AG04449 (cell line): ENCODE measurements at regions not wholly inside any gene's neighbourhood (a gene's known extent, or its start where the extent isn't known, plus 50 kb on each side); places are given as distances from the start of the nearest gene placed in this dataset.

Experiments
- CTCF ChIA-PET: fragments of 350-600 bp; formaldehyde crosslinking; extraction: SDS; loops from one replicate; lab custom pipeline; 2021; ENCODE audit warnings: antibody characterized with exemption; lab: Yijun Ruan, JAX
- POLR2A ChIA-PET: fragments of 400-600, 350-600 bp; formaldehyde crosslinking; extraction: SDS; loops from one replicate; lab custom pipeline; 2020; ENCODE audit warnings: antibody characterized with exemption, inconsistent platforms; lab: Yijun Ruan, JAX
- DNase-seq: peaks from one replicate; pipeline ENCODE4 v3.0.0-alpha.2; 2010; ENCODE audit warnings: low read depth, low spot score
- H3K4me3 ChIP-seq: 2 replicates; pipeline ENCODE4 v1.5.1; 2011; ENCODE audit warnings: low read depth, mild to moderate bottlenecking, control low read depth, low read length
- TF ChIP-seq, protein P1 (sequence below): IDR thresholded peaks from one replicate; pipeline ENCODE4 v1.5.1; 2011; ENCODE audit warnings: mild to moderate bottlenecking, moderate library complexity, low read length, control low read depth, inconsistent platforms; ENCODE audit not compliant: insufficient read depth; ENCODE audit errors: missing control alignments

DNA sequence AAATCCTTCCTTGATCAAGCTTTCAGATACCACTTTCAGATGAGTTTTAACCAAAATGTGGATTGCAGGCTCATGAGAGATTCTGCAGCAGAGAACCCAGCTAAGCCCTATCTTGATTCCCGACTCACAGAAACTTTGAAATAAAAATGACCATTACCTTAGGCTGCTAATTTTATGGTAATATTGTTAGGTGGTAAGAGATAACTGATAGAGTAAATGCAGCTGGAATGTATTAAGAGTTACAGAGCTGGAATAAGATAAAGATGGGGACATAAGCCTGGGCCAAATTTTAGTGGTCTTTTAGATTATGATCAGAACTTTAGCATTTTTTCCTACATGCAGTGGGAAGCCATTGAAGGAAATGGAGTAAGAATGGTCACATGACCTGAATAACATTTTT is 1074.0 kb downstream of the CDH11 start:
- no peak for DNase-seq
- H3K4me3 ChIP-seq = no peak overlapping the region
- CTCF ChIA-PET = no interaction called here
- TF ChIP-seq, protein P1, sequence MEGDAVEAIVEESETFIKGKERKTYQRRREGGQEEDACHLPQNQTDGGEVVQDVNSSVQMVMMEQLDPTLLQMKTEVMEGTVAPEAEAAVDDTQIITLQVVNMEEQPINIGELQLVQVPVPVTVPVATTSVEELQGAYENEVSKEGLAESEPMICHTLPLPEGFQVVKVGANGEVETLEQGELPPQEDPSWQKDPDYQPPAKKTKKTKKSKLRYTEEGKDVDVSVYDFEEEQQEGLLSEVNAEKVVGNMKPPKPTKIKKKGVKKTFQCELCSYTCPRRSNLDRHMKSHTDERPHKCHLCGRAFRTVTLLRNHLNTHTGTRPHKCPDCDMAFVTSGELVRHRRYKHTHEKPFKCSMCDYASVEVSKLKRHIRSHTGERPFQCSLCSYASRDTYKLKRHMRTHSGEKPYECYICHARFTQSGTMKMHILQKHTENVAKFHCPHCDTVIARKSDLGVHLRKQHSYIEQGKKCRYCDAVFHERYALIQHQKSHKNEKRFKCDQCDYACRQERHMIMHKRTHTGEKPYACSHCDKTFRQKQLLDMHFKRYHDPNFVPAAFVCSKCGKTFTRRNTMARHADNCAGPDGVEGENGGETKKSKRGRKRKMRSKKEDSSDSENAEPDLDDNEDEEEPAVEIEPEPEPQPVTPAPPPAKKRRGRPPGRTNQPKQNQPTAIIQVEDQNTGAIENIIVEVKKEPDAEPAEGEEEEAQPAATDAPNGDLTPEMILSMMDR = no peak
- POLR2A ChIA-PET = no interaction called here

DNA sequence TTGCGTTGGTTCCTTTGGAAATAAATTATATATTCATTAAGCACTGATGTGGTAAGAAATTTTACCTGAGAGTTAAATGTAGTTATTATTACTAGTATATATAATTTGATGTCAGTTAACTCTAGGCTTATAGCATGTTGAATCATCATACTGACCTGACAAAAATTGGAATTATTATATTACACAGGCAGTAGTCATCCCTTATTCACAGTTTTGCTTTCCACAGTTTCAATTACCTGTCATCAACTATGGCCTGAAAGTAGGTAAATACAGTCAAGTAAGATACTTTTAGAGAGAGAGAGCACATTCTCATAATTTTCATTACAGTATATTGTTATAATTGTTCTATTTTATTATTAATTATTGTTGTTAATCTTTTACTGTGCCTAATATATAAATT is 1074.7 kb downstream of the CDH11 start:
- no peak for DNase-seq
- ChIA-PET POLR2A (no interaction called here), CTCF (no interaction called here)
- TF ChIP-seq, protein P1 = no peak
- no peak overlapping the region for H3K4me3 ChIP-seq

DNA sequence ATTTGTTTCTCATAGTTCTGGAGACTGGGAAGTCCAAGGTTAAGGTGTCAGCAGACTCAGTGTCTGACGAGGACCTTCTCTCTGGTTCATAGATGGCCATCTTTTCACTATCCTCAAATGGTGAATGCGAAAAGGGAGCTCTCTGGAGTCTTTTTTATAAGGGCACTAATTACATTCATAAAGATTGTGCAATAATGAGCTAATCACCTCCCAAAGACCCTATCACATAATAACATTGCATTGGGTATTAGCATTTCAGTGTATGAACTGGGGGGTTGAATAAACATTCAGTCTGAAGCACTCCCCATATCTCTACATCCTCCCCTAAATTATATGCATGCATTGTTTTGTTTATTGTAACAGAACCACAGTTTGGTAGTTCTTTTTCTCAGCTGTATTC is 1086.5 kb downstream of the CDH11 start:
- no peak overlapping the region for H3K4me3 ChIP-seq
- POLR2A ChIA-PET = no interaction called here
- CTCF ChIA-PET = no interaction called here
- no peak for DNase-seq
- TF ChIP-seq, protein P1 = no peak

DNA sequence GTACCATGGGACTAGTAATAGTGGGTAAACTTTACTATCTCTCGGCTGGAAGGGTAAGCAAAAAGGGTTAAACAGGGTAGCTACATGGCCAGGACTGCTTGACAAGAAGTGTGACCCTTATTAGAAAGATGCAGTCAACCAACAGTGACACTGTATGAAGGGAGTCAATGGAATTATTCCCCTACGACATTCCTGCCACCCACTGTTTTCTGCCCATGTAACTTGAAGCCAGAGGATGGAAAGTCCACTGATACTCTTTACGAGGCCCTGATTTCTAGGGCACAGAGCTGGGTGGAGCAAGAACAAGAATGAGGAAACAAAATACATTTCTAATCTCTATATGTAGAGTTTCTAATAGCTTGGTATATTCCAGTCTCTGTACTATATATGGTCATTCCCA is 1102.5 kb downstream of the CDH11 start:
- CTCF ChIA-PET = no interaction called here
- TF ChIP-seq, protein P1 = no peak
- no peak overlapping the region for H3K4me3 ChIP-seq
- DNase-seq = no peak
- POLR2A ChIA-PET = no interaction called here

DNA sequence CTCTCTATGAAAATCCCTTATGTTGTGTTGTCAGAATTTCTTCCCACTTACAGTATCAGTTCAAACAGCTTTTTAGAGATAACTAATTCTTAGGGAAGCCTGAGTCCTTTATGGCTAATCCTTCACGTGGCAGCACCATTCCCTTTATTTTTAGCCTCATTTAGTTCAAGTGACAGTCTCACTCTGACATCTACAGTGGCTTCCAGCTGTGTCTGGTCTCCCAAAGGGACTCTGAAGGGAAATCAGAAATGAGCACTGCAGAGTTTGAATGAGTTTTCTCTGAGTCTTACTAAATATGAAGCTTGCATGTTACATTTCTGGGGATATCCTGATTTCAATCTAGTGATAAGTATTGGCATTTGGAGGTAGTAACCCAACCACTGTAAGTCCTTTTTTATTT is 1104.1 kb downstream of the CDH11 start:
- H3K4me3 ChIP-seq = no peak overlapping the region
- DNase-seq = no peak
- TF ChIP-seq, protein P1 = no peak
- ChIA-PET CTCF (no interaction called here), POLR2A (no interaction called here)

DNA sequence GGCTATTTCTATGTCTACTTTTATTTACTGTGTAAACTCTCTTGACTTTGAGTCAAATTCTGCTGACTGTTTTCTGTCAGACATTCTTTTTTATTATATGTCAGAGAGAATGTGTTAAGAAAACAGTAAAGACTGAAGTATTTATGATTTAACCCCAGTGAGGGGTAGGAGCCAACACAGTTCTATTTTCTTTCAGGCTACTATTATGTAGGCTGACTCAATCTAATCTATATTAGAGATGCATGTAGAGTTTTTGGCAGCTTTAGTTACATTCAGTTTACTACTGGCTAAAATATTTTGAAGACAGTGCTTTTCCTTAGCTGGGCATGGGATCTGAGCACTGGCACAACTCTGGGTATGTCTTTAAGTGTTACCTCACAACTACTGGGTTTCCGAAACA is 1108.0 kb downstream of the CDH11 start:
- CTCF ChIA-PET = no interaction called here
- POLR2A ChIA-PET = no interaction called here
- no peak overlapping the region for H3K4me3 ChIP-seq
- TF ChIP-seq, protein P1 = no peak
- no peak for DNase-seq
